Stimulated activated CD8-positive, alpha-beta memory T cell treated with anti-CD3 and anti-CD28 coated beads, Interleukin-15, amount 100 ng/mL, for 48 hours (primary cell): ENCODE measurements at regions not wholly inside any gene's neighbourhood (a gene's known extent, or its start where the extent isn't known, plus 50 kb on each side); places are given as distances from the start of the nearest gene placed in this dataset.
A peak's percentile ranks its signal among the peaks of the same experiment; 100 is the strongest.

Experiments
- DNase-seq, 2 donors: peaks; one replicate each; pipeline ENCODE4 v3.0.0-alpha.2; 2020; ENCODE audit warnings: low read depth in 2 of 2

DNA sequence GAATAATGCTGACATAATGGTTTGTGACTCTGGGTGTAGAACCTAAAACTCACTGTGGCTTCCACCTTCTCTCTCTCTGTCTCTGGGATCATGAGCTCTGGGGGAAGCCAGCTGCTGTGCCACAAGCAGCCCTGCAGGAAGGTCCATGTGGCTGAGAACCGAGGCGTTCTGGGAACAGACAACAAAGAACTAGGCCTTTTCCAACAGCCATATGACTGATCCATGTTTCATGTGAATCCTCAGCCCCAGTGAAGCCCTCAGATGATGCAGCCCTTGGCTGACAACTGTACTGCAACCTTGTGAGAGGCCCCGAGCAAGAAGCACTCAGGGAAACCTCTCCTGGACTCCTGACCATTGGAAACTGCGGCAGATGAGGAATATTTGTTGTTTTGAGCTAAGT is 56.6 kb downstream of the HLA-G start:
- DNase-seq = no peak

DNA sequence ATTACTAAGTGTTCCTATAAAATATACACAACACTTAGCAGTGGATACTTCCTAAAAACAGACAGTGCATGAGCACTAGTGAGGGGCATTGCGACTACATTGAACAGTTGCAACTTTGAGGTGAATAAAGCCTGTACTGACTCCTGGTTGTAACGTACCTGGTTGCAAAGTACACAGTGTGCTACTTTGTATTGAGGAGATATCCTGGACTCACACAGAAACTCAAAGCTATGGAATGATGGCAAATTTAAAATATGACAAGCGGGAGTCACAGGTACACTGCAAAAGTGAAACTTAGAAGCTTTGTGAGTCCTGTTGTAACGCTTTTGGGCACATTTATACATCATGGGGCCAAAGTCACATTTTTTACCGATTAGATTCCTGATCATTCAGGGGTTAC is 55.6 kb upstream of the HLA-A start:
- no peak for DNase-seq

DNA sequence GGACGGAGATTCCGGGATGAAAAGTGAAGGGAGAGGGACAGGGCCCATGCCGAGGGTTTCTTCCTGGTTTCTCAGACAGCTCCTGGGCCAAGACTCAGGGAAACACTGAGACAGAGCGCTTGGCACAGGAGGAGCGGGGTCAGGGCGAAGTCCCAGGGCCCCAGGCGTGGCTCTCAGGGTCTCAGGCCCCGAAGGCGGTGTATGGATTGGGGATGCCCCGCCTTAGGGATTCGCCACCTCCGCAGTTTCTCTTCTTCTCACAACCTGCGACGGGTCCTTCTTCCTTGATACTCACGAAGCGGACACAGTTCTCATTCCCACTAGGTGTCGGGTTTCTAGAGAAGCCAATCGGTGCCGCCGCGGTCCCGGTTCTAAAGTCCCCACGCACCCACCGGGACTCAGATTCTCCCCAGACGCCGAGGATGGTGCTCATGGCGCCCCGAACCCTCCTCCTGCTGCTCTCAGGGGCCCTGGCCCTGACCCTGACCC is 55.0 kb upstream of the HLA-A start:
- peak in 1 of 2 donors; percentile 7 for DNase-seq

DNA sequence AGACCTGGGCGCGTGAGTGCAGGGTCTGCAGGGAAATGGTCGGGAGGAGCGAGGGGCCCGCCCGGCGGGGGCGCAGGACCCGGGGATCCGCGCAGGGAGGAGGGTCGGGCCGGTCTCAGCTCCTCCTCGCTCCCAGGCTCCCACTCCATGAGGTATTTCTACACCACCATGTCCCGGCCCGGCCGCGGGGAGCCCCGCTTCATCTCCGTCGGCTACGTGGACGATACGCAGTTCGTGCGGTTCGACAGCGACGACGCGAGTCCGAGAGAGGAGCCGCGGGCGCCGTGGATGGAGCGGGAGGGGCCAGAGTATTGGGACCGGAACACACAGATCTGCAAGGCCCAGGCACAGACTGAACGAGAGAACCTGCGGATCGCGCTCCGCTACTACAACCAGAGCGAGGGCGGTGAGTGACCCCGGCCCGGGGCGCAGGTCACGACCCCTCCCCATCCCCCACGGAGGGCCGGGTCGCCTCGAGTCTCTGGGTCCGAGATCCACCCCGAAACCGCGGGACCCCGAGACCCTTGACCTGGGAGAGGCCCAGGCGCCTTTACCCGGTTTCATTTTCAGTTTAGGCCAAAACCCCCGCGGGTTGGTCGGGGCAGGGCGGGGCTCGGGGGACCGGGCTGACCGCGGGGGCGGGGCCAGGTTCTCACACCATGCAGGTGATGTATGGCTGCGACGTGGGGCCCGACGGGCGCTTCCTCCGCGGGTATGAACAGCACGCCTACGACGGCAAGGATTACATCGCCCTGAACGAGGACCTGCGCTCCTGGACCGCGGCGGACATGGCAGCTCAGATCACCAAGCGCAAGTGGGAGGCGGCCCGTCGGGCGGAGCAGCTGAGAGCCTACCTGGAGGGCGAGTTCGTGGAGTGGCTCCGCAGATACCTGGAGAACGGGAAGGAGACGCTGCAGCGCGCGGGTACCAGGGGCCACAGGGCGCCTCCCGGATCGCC is 54.2 kb upstream of the HLA-A start:
- peak; percentile 66 to 70 for DNase-seq
